A549 (cell line): ENCODE measurements at regions not wholly inside any gene's neighbourhood (a gene's known extent, or its start where the extent isn't known, plus 50 kb on each side); places are given as distances from the start of the nearest gene placed in this dataset.

ENCODE experiments used
- CEBPB ChIP-seq, 2 experiments: fragments of >200 bp in 1 of 2; sonication (Bioruptor Twin) in 1 of 2; formaldehyde crosslinking in 1 of 2; IDR thresholded peaks; 2 replicates each; pipeline ENCODE4 v1.6.1; 2012 to 2016
- CHD4 ChIP-seq: fragments of 200-600 bp; sonication (generic); IDR thresholded peaks from 2 replicates; pipeline ENCODE4 v1.6.1; 2016; ENCODE audit warnings: antibody characterized with exemption, mild to moderate bottlenecking, borderline replicate concordance
- EHMT2 ChIP-seq: fragments of 200-600 bp; sonication (generic); IDR thresholded peaks from 2 replicates; pipeline ENCODE4 v1.6.1; 2016; ENCODE audit warnings: antibody characterized with exemption, low read depth, mild to moderate bottlenecking, moderate library complexity
- HDAC2 ChIP-seq: fragments of 200-600 bp; sonication (generic); IDR thresholded peaks from 2 replicates; pipeline ENCODE4 v1.6.1; 2016
- KDM5A ChIP-seq: fragments of 200-600 bp; sonication (generic); IDR thresholded peaks from 2 replicates; pipeline ENCODE4 v1.6.1; 2016; ENCODE audit warnings: antibody characterized with exemption, mild to moderate bottlenecking
- MAFK ChIP-seq: fragments of 450-650 bp; IDR thresholded peaks from 2 replicates; pipeline ENCODE4 v1.6.1; 2014; ENCODE audit not compliant: partially characterized antibody
- MAZ ChIP-seq: fragments of 150-350 bp; IDR thresholded peaks from 2 replicates; pipeline ENCODE4 v1.6.1; 2014; ENCODE audit warnings: antibody characterized with exemption, low read depth, low read length, borderline replicate concordance
- TF ChIP-seq, protein P1 (sequence below): fragments of 200-600 bp; sonication (generic); IDR thresholded peaks from 2 replicates; pipeline ENCODE4 v1.6.1; 2016; ENCODE audit warnings: antibody characterized with exemption, mild to moderate bottlenecking, moderate library complexity
- TF ChIP-seq, protein P2 (sequence below): fragments of >200 bp; sonication (Bioruptor Twin); formaldehyde crosslinking; IDR thresholded peaks from 3 replicates; pipeline ENCODE4 v1.5.1; 2016
- TF ChIP-seq, protein P3 (sequence below): fragments of 250-450 bp; sonication (Bioruptor Pico); IDR thresholded peaks from 2 replicates; pipeline ENCODE4 v1.5.0; 2021; ENCODE audit warnings: mild to moderate bottlenecking, moderate library complexity, borderline replicate concordance

DNA sequence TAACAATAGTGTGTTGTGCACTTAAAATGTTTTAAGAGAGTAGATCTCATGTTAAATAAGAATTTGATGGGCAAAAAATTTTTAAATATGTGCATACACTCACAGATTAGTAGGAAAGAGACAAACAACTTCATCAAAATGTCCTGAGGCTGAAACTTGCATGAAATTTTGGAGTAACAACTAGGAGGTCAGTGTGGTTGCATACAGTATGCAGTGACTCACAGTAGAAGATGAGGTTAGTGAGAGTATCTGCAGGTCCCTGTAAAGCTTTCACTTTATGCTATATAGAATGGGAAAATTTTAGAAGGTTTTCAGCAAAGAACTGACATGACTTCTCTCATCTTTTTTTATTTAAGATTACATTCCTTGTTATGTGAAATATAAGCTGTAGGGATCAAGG lies 453.1 kb upstream of the KLHL4 start:
- TF ChIP-seq, protein P1, sequence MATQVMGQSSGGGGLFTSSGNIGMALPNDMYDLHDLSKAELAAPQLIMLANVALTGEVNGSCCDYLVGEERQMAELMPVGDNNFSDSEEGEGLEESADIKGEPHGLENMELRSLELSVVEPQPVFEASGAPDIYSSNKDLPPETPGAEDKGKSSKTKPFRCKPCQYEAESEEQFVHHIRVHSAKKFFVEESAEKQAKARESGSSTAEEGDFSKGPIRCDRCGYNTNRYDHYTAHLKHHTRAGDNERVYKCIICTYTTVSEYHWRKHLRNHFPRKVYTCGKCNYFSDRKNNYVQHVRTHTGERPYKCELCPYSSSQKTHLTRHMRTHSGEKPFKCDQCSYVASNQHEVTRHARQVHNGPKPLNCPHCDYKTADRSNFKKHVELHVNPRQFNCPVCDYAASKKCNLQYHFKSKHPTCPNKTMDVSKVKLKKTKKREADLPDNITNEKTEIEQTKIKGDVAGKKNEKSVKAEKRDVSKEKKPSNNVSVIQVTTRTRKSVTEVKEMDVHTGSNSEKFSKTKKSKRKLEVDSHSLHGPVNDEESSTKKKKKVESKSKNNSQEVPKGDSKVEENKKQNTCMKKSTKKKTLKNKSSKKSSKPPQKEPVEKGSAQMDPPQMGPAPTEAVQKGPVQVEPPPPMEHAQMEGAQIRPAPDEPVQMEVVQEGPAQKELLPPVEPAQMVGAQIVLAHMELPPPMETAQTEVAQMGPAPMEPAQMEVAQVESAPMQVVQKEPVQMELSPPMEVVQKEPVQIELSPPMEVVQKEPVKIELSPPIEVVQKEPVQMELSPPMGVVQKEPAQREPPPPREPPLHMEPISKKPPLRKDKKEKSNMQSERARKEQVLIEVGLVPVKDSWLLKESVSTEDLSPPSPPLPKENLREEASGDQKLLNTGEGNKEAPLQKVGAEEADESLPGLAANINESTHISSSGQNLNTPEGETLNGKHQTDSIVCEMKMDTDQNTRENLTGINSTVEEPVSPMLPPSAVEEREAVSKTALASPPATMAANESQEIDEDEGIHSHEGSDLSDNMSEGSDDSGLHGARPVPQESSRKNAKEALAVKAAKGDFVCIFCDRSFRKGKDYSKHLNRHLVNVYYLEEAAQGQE = no peak
- TF ChIP-seq CEBPB (IDR thresholded peaks at IDR 0.05) (no peak), CHD4 (no peak), EHMT2 (no peak), KDM5A (no peak), MAFK (no peak), HDAC2 (no peak), MAZ (no peak)
- TF ChIP-seq, protein P2, sequence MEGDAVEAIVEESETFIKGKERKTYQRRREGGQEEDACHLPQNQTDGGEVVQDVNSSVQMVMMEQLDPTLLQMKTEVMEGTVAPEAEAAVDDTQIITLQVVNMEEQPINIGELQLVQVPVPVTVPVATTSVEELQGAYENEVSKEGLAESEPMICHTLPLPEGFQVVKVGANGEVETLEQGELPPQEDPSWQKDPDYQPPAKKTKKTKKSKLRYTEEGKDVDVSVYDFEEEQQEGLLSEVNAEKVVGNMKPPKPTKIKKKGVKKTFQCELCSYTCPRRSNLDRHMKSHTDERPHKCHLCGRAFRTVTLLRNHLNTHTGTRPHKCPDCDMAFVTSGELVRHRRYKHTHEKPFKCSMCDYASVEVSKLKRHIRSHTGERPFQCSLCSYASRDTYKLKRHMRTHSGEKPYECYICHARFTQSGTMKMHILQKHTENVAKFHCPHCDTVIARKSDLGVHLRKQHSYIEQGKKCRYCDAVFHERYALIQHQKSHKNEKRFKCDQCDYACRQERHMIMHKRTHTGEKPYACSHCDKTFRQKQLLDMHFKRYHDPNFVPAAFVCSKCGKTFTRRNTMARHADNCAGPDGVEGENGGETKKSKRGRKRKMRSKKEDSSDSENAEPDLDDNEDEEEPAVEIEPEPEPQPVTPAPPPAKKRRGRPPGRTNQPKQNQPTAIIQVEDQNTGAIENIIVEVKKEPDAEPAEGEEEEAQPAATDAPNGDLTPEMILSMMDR = no peak
- TF ChIP-seq, protein P3, sequence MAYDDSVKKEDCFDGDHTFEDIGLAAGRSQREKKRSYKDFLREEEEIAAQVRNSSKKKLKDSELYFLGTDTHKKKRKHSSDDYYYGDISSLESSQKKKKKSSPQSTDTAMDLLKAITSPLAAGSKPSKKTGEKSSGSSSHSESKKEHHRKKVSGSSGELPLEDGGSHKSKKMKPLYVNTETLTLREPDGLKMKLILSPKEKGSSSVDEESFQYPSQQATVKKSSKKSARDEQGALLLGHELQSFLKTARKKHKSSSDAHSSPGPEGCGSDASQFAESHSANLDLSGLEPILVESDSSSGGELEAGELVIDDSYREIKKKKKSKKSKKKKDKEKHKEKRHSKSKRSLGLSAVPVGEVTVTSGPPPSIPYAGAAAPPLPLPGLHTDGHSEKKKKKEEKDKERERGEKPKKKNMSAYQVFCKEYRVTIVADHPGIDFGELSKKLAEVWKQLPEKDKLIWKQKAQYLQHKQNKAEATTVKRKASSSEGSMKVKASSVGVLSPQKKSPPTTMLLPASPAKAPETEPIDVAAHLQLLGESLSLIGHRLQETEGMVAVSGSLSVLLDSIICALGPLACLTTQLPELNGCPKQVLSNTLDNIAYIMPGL (CRISPR knock-in tag) = no peak
